ENCODE measurements at regions not wholly inside any gene's neighbourhood (a gene's known extent, or its start where the extent isn't known, plus 50 kb on each side); places are given as distances from the start of the nearest gene placed in this dataset.
A peak's percentile ranks its signal among the peaks of the same experiment; 100 is the strongest.

DNA sequence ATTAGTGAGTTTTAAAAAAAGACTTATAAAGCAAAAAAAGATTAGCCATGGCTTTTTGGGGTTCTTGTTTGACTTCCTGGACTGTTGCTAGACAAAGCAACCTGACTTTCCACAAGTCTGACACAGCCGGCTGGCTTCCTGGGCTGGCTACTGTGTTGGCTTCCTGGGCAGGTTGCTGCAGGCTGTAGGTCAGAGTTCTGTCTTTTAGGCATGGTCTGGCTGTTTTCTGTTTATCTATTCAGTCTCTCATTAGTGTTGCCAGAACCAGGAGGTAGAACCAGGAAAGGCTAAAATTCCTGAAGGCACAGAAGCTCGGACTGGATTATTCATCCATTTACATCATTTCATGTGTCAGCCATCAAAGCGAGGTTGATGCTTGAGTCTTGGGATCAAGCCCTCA is 88.6 kb upstream of the SLC35F3 start:
- TF ChIP-seq, protein P1, sequence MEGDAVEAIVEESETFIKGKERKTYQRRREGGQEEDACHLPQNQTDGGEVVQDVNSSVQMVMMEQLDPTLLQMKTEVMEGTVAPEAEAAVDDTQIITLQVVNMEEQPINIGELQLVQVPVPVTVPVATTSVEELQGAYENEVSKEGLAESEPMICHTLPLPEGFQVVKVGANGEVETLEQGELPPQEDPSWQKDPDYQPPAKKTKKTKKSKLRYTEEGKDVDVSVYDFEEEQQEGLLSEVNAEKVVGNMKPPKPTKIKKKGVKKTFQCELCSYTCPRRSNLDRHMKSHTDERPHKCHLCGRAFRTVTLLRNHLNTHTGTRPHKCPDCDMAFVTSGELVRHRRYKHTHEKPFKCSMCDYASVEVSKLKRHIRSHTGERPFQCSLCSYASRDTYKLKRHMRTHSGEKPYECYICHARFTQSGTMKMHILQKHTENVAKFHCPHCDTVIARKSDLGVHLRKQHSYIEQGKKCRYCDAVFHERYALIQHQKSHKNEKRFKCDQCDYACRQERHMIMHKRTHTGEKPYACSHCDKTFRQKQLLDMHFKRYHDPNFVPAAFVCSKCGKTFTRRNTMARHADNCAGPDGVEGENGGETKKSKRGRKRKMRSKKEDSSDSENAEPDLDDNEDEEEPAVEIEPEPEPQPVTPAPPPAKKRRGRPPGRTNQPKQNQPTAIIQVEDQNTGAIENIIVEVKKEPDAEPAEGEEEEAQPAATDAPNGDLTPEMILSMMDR (IDR thresholded peaks at IDR 0.05): no peak
- peak; percentile 47; the same call in 1 of the 2 replicates for TF ChIP-seq RCOR1 (IDR thresholded peaks at IDR 0.05; ENCODE audit: low read length)
- no peaks in the 10 kb centered on the region for H3K79me2 ChIP-seq (ENCODE audit: insufficient read depth)
- no peak overlapping the region for H3K4me3 ChIP-seq (ENCODE audit: low read depth in 2 of 2, low read length in 1 of 2)
- H3K4me2 ChIP-seq: no peak overlapping the region
- CTCF ChIA-PET: interaction anchor here (1.0 to 1.5 kb wide), 3 partner anchors 25 to 375 kb away, joined by 3 to 5 read pairs (median 3); no protein-coding TSS in a partner anchor
- H3F3A ChIP-seq (replicated peaks; ENCODE audit: insufficient read depth): no peaks in the 10 kb centered on the region
- H4K20me1 ChIP-seq (ENCODE audit: insufficient read depth): no peaks in the 10 kb centered on the region
- peak overlapping the region in 1 of 2 experiments; percentile 78; a peak in 2 of 4 replicates for H3K27ac ChIP-seq (ENCODE audit: low read depth in 2 of 2, low read length in 1 of 2)
- peaks cover 0 to 7% of the 10 kb centered on the region in 2 experiments; a peak in 1 of 4 replicates for H3K4me1 ChIP-seq (ENCODE audit: control insufficient read depth in 1 of 2, insufficient read depth in 2 of 2, low read depth in 1 of 2, low read length in 1 of 2)
- DNase-seq: peak; percentile 15
- no peak overlapping the region for H2AFZ ChIP-seq (ENCODE audit: low read depth)
- no peak overlapping the region for H3K9ac ChIP-seq
- H3K36me3 ChIP-seq (replicated peaks in 1 of 2; ENCODE audit: control insufficient read depth in 1 of 2, insufficient read depth in 2 of 2, low read length in 1 of 2): no peaks in the 10 kb centered on the region
- no peaks in the 10 kb centered on the region for H3K9me2 ChIP-seq
- H3K27me3 ChIP-seq (ENCODE audit: insufficient read depth): no peaks in the 10 kb centered on the region
- H3K9me3 ChIP-seq: no peaks in the 10 kb centered on the region
- POLR2A ChIA-PET: no interaction called here
- 28% methylated on average over 3 of the region's 3 CpGs for WGBS (ENCODE audit: low lambda C conversion rate)

GRCh38 chr1:233816348-233816747 is 88.1 kb upstream of the SLC35F3 start:
- Histone ChIP-seq H3K4me1 (ENCODE audit: control insufficient read depth in 1 of 2, insufficient read depth in 2 of 2, low read depth in 1 of 2, low read length in 1 of 2) (peaks cover 0 to 7% of the 10 kb centered on the region in 2 experiments; a peak in 1 of 4 replicates), H3K9me2 (no peaks in the 10 kb centered on the region), H3K36me3 (replicated peaks in 1 of 2; ENCODE audit: control insufficient read depth in 1 of 2, insufficient read depth in 2 of 2, low read length in 1 of 2) (no peaks in the 10 kb centered on the region), H3K4me3 (ENCODE audit: low read depth in 2 of 2, low read length in 1 of 2) (no peak overlapping the region), H2AFZ (ENCODE audit: low read depth) (no peak overlapping the region), H3K4me2 (no peak overlapping the region), H3K9me3 (no peaks in the 10 kb centered on the region), H3K79me2 (ENCODE audit: insufficient read depth) (no peaks in the 10 kb centered on the region), H3K27me3 (ENCODE audit: insufficient read depth) (no peaks in the 10 kb centered on the region), H4K20me1 (ENCODE audit: insufficient read depth) (no peaks in the 10 kb centered on the region), H3F3A (replicated peaks; ENCODE audit: insufficient read depth) (no peaks in the 10 kb centered on the region), H3K27ac (ENCODE audit: low read depth in 2 of 2, low read length in 1 of 2) (peak overlapping the region in 1 of 2 experiments; percentile 78; a peak in 2 of 4 replicates), H3K9ac (no peak overlapping the region)
- DNase-seq: peak; percentile 13
- ChIA-PET CTCF (interaction anchor here (1.0 to 1.5 kb wide), 3 partner anchors 26 to 376 kb away, joined by 3 to 5 read pairs (median 3); no protein-coding TSS in a partner anchor), POLR2A (no interaction called here)
- TF ChIP-seq, protein P2, sequence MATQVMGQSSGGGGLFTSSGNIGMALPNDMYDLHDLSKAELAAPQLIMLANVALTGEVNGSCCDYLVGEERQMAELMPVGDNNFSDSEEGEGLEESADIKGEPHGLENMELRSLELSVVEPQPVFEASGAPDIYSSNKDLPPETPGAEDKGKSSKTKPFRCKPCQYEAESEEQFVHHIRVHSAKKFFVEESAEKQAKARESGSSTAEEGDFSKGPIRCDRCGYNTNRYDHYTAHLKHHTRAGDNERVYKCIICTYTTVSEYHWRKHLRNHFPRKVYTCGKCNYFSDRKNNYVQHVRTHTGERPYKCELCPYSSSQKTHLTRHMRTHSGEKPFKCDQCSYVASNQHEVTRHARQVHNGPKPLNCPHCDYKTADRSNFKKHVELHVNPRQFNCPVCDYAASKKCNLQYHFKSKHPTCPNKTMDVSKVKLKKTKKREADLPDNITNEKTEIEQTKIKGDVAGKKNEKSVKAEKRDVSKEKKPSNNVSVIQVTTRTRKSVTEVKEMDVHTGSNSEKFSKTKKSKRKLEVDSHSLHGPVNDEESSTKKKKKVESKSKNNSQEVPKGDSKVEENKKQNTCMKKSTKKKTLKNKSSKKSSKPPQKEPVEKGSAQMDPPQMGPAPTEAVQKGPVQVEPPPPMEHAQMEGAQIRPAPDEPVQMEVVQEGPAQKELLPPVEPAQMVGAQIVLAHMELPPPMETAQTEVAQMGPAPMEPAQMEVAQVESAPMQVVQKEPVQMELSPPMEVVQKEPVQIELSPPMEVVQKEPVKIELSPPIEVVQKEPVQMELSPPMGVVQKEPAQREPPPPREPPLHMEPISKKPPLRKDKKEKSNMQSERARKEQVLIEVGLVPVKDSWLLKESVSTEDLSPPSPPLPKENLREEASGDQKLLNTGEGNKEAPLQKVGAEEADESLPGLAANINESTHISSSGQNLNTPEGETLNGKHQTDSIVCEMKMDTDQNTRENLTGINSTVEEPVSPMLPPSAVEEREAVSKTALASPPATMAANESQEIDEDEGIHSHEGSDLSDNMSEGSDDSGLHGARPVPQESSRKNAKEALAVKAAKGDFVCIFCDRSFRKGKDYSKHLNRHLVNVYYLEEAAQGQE (IDR thresholded peaks at IDR 0.05; ENCODE audit: low read depth, low read length): no peak
- no peak for TF ChIP-seq EZH2phosphoT487 (IDR thresholded peaks at IDR 0.05; ENCODE audit: borderline replicate concordance, low read depth)
- no peak for TF ChIP-seq TAF1 (IDR thresholded peaks at IDR 0.05; ENCODE audit: borderline replicate concordance, low read depth, low read length)
- no peak for TF ChIP-seq FOXM1 (IDR thresholded peaks at IDR 0.05; ENCODE audit: low read depth)
- TF ChIP-seq EP300 (IDR thresholded peaks at IDR 0.05; ENCODE audit: borderline replicate concordance in 1 of 2, low read depth in 1 of 2, low read length in 1 of 2): no peak
- TF ChIP-seq, protein P3, sequence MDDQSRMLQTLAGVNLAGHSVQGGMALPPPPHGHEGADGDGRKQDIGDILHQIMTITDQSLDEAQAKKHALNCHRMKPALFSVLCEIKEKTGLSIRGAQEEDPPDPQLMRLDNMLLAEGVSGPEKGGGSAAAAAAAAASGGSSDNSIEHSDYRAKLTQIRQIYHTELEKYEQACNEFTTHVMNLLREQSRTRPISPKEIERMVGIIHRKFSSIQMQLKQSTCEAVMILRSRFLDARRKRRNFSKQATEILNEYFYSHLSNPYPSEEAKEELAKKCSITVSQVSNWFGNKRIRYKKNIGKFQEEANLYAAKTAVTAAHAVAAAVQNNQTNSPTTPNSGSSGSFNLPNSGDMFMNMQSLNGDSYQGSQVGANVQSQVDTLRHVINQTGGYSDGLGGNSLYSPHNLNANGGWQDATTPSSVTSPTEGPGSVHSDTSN (IDR thresholded peaks at IDR 0.05): no peak
- TF ChIP-seq RAD21 (IDR thresholded peaks at IDR 0.05; ENCODE audit: low read length): no peak
- TF ChIP-seq USF1 (IDR thresholded peaks at IDR 0.05; ENCODE audit: borderline replicate concordance, low read depth): no peak
- no peak for TF ChIP-seq RXRA (IDR thresholded peaks at IDR 0.05; ENCODE audit: borderline replicate concordance, low read depth)
- no peak for TF ChIP-seq ZBTB33 (IDR thresholded peaks at IDR 0.05; ENCODE audit: borderline replicate concordance, low read depth)
- no peak for TF ChIP-seq ELF1 (IDR thresholded peaks at IDR 0.05)
- no peak for TF ChIP-seq POLR2AphosphoS5 (IDR thresholded peaks at IDR 0.05; ENCODE audit: low read depth, low read length)
- no peak for TF ChIP-seq NRF1 (IDR thresholded peaks at IDR 0.05; ENCODE audit: low read depth, low read length)
- TF ChIP-seq, protein P4, sequence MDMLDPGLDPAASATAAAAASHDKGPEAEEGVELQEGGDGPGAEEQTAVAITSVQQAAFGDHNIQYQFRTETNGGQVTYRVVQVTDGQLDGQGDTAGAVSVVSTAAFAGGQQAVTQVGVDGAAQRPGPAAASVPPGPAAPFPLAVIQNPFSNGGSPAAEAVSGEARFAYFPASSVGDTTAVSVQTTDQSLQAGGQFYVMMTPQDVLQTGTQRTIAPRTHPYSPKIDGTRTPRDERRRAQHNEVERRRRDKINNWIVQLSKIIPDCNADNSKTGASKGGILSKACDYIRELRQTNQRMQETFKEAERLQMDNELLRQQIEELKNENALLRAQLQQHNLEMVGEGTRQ (IDR thresholded peaks at IDR 0.05; ENCODE audit: borderline replicate concordance, low read depth, low read length): no peak
- 3% methylated on average over 2 of the region's 2 CpGs for WGBS (ENCODE audit: low lambda C conversion rate)

All from SK-N-SH (cell line).